HCT116 (cell line): ENCODE measurements at regions not wholly inside any gene's neighbourhood (a gene's known extent, or its start where the extent isn't known, plus 50 kb on each side); places are given as distances from the start of the nearest gene placed in this dataset.

Source experiments
- ATAC-seq: fragments of 200-7000 bp; cut with Tn5 transposase; 2 replicates; pipeline ENCODE4 v1.9.1; 2020; ENCODE audit warnings: mild to moderate bottlenecking, moderate library complexity
- BruUV-seq: library from RNA; stranded (reverse); fragments of 400-500 nt; replicated peaks from 2 replicates; lab custom pipeline; 2021; lab: Mats Ljungman, UMichigan
- CTCF ChIA-PET: fragments of 300-600 bp; sonication (Branson Sonifier 250); formaldehyde crosslinking; loops from one replicate; lab custom pipeline; 2021; ENCODE audit warnings: antibody characterized with exemption; lab: Charles Lee
- POLR2A ChIA-PET: fragments of 300-600, 350-600 bp; sonication (Branson Sonifier 250); formaldehyde crosslinking; loops from one replicate; lab custom pipeline; 2021; ENCODE audit warnings: antibody characterized with exemption; lab: Charles Lee
- RAD21 ChIA-PET, 2 experiments: fragments of 300-600 bp; sonication (Branson Sonifier 250); formaldehyde crosslinking; loops; one replicate each; lab custom pipeline; 2023; ENCODE audit warnings: low total read pairs in 2 of 2; ENCODE audit not compliant: uncharacterized antibody in 2 of 2, unreplicated experiment in 2 of 2, low non-redundant PET in 1 of 2; lab: Charles Lee
- DNase-seq: peaks from one replicate; pipeline ENCODE4 v3.0.0-alpha.2; 2010; ENCODE audit warnings: low read depth, low spot score
- H2AFZ ChIP-seq: fragments of 200-600 bp; shearing (Covaris generic), sonication (generic); 2 replicates; pipeline ENCODE4 v1.6.1; 2017; ENCODE audit warnings: low read depth, mixed run types, mixed read lengths, antibody characterized with exemption, low read length; ENCODE audit not compliant: poor library complexity, severe bottlenecking
- H3K27ac ChIP-seq: 2 replicates; pipeline ENCODE4 v1.5.1; 2012; ENCODE audit warnings: low read depth, low read length
- H3K27me3 ChIP-seq: fragments of 200-600 bp; sonication (generic); 2 replicates; pipeline ENCODE4 v1.6.1; 2016; ENCODE audit warnings: mixed run types, low read length, mixed read lengths; ENCODE audit not compliant: insufficient read depth
- H3K36me3 ChIP-seq, 2 experiments: fragments of 200-500 bp in 1 of 2; fragments of 200-600 bp in 1 of 2; sonication (Bioruptor generic) in 1 of 2; sonication (generic) in 1 of 2; 2 replicates each; pipeline versions ENCODE4 v1.5.1 to v1.6.1; 2014 to 2016; ENCODE audit warnings: low read length in 2 of 2, inconsistent platforms in 1 of 2, mixed read lengths in 1 of 2, mixed run types in 1 of 2; ENCODE audit not compliant: insufficient read depth in 2 of 2, control insufficient read depth in 1 of 2
- H3K4me1 ChIP-seq, 2 experiments: fragments of 200-600 bp in 1 of 2; sonication (generic) in 1 of 2; 2 replicates each; pipeline versions ENCODE4 v1.5.1 to v1.6.1; 2012 to 2017; ENCODE audit warnings: low read length in 2 of 2, inconsistent platforms in 1 of 2, mild to moderate bottlenecking in 1 of 2, mixed read lengths in 1 of 2, mixed run types in 1 of 2, moderate library complexity in 1 of 2; ENCODE audit not compliant: insufficient read depth in 2 of 2, control insufficient read depth in 1 of 2
- H3K4me2 ChIP-seq: fragments of 200-600 bp; sonication (generic); 2 replicates; pipeline ENCODE4 v1.6.1; 2017; ENCODE audit warnings: mixed run types, low read length, mixed read lengths
- H3K4me3 ChIP-seq, 2 experiments: fragments of 200-600 bp in 1 of 2; sonication (generic) in 1 of 2; replicated peaks in 1 of 2; 2 replicates each; pipeline ENCODE4 v1.5.1; 2011 to 2016; ENCODE audit warnings: low read length in 2 of 2, control low read depth in 1 of 2, low read depth in 1 of 2, mild to moderate bottlenecking in 1 of 2, mixed read lengths in 1 of 2, mixed run types in 1 of 2
- H3K79me2 ChIP-seq: fragments of 200-600 bp; sonication (generic); 2 replicates; pipeline ENCODE4 v1.6.1; 2017; ENCODE audit warnings: mild to moderate bottlenecking, mixed run types, low read length, moderate library complexity, mixed read lengths; ENCODE audit not compliant: insufficient read depth
- H3K9ac ChIP-seq: fragments of 200-600 bp; sonication (generic); 2 replicates; pipeline ENCODE4 v1.6.1; 2016; ENCODE audit warnings: low read length, mixed read lengths
- H3K9me2 ChIP-seq: fragments of 200-600 bp; sonication (generic), shearing (Covaris generic); 2 replicates; pipeline ENCODE4 v1.6.1; 2017; ENCODE audit warnings: mixed run types, mild to moderate bottlenecking, moderate library complexity; ENCODE audit not compliant: insufficient read depth
- H3K9me3 ChIP-seq, 2 experiments: fragments of 200-500 bp in 1 of 2; fragments of 200-600 bp in 1 of 2; sonication (Bioruptor generic) in 1 of 2; sonication (generic) in 1 of 2; 2 replicates each; pipeline ENCODE4 v1.6.1; 2014 to 2017; ENCODE audit warnings: low read length in 2 of 2, mixed read lengths in 2 of 2, inconsistent platforms in 1 of 2, low read depth in 1 of 2, mild to moderate bottlenecking in 1 of 2, mixed run types in 1 of 2, moderate library complexity in 1 of 2; ENCODE audit not compliant: control insufficient read depth in 1 of 2, insufficient read depth in 1 of 2
- H4K20me1 ChIP-seq: fragments of 200-600 bp; sonication (generic), shearing (Covaris generic); 2 replicates; pipeline ENCODE4 v1.6.1; 2017; ENCODE audit warnings: mixed run types, mild to moderate bottlenecking, moderate library complexity; ENCODE audit not compliant: insufficient read depth
- ATF3 ChIP-seq: IDR thresholded peaks from 2 replicates; pipeline ENCODE4 v1.6.1; 2012
- CBX3 ChIP-seq: IDR thresholded peaks from 2 replicates; pipeline ENCODE4 v1.6.1; 2012; ENCODE audit warnings: low read depth
- CTCF ChIP-seq, 3 experiments: fragments of 200-600 bp in 1 of 3; sonication (generic) in 1 of 3; IDR thresholded peaks in 2 of 3; conservative IDR thresholded peaks in 1 of 3; 2 replicates each; pipeline ENCODE4 v1.5.1; 2012 to 2017; ENCODE audit warnings: low read depth in 2 of 3, low read length in 2 of 3, antibody characterized with exemption in 1 of 3, borderline replicate concordance in 1 of 3, control low read depth in 1 of 3, mild to moderate bottlenecking in 1 of 3, mixed read lengths in 1 of 3, mixed run types in 1 of 3, moderate library complexity in 1 of 3; ENCODE audit not compliant: insufficient read depth in 1 of 3
- EGR1 ChIP-seq: IDR thresholded peaks from 2 replicates; pipeline ENCODE4 v1.6.1; 2012; ENCODE audit warnings: low read depth
- RAD21 ChIP-seq: IDR thresholded peaks from 2 replicates; pipeline ENCODE4 v1.6.1; 2012; ENCODE audit warnings: low read depth, mild to moderate bottlenecking
- SIN3A ChIP-seq: IDR thresholded peaks from 2 replicates; pipeline ENCODE4 v1.6.1; 2012; ENCODE audit warnings: low read depth
- TCF7L2 ChIP-seq: IDR thresholded peaks from 2 replicates; pipeline ENCODE4 v1.7.0; 2011; ENCODE audit warnings: borderline replicate concordance, inconsistent platforms; ENCODE audit not compliant: insufficient read depth, insufficient read length; ENCODE audit errors: extremely low read depth
- ZFX ChIP-seq: fragments of 450-650 bp; IDR thresholded peaks from 2 replicates; pipeline ENCODE4 v1.6.1; 2017
- ZNF274 ChIP-seq: fragments of 200-500 bp; sonication (Bioruptor generic); IDR thresholded peaks from 2 replicates; pipeline ENCODE4 v1.6.1; 2014; ENCODE audit warnings: mild to moderate bottlenecking, low read depth, low read length, inconsistent platforms
- intact Hi-C: fragments of 100-400 bp; cut with micrococcal nuclease; formaldehyde crosslinking; loops from 2 replicates; pipeline ENCODE4 v1.10.0; 2022

DNA sequence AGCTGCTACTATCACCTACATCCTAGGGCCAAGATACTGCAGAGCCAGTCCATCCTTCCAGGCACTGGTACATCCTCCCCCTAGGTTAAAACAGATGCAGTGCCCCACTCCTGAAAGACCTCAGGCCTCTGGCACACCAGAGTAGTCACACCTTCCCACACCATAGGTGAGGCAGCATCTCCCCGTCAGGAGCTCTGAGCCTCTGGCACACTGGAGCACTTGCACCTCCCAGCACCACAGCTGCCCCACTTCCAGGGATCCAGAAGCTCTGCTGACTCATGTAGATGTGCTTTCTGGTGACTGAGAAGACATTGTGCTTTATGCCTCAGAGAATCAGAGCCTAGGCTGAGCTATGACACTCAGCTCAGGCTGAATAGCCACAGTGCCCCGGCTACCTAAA, 138.4 kb upstream of the COL3A1 start:
- no peak overlapping the region for H2AFZ ChIP-seq
- no peak overlapping the region for H3K27ac ChIP-seq
- H3K36me3 ChIP-seq = no peaks in the 10 kb centered on the region
- no peak overlapping the region for H3K9ac ChIP-seq
- RAD21 ChIA-PET = no interaction called here
- H3K4me1 ChIP-seq = no peaks in the 10 kb centered on the region
- no peaks in the 10 kb centered on the region for H3K9me2 ChIP-seq
- peaks cover 0 to 4% of the 10 kb centered on the region in 2 experiments; a peak in 2 of 4 replicates for H3K9me3 ChIP-seq
- CTCF ChIA-PET = no interaction called here
- no peak overlapping the region for H3K4me3 ChIP-seq
- ATAC-seq (no peak), DNase-seq (no peak)
- BruUV-seq = no TSS peak
- POLR2A ChIA-PET = no interaction called here
- TF ChIP-seq CBX3 (no peak), RAD21 (no peak), EGR1 (no peak), ZNF274 (no peak), ATF3 (no peak), CTCF (IDR thresholded peaks at IDR 0.05 in 2 of 3, conservative IDR thresholded peaks at IDR 0.05 in 1 of 3; ENCODE audit: borderline replicate concordance in 1 of 3, insufficient read depth in 1 of 3, low read depth in 2 of 3, low read length in 2 of 3) (no peak), SIN3A (no peak), TCF7L2 (no peak), ZFX (no peak)
- intact Hi-C loops = no loop called here
- H3K79me2 ChIP-seq = no peaks in the 10 kb centered on the region
- H4K20me1 ChIP-seq = no peaks in the 10 kb centered on the region
- no peak overlapping the region for H3K4me2 ChIP-seq
- H3K27me3 ChIP-seq = no peaks in the 10 kb centered on the region

- Histone ChIP-seq H2AFZ (no peak overlapping the region), H3K9me2 (no peaks in the 10 kb centered on the region), H3K27me3 (no peaks in the 10 kb centered on the region), H4K20me1 (no peaks in the 10 kb centered on the region)
- ATAC-seq (no peak), DNase-seq (no peak)
- no TSS peak for BruUV-seq
- CTCF ChIA-PET = no interaction called here
- TF ChIP-seq CBX3 = no peak
- TF ChIP-seq, all 23 proteins: peak for 0
- H3K9ac ChIP-seq = no peak overlapping the region
- H3K27ac ChIP-seq = no peak overlapping the region
- H3K79me2 ChIP-seq = no peaks in the 10 kb centered on the region
- no peak overlapping the region for H3K4me2 ChIP-seq
- RAD21 ChIA-PET = no interaction called here
- H3K4me1 ChIP-seq = no peaks in the 10 kb centered on the region
- no peaks in the 10 kb centered on the region for H3K36me3 ChIP-seq
- POLR2A ChIA-PET = no interaction called here
- no peak overlapping the region for H3K4me3 ChIP-seq
- H3K9me3 ChIP-seq = no peaks in the 10 kb centered on the region
- intact Hi-C loops = no loop called here
Measured at GRCh38 chr2:188845692-188846091, 128.5 kb upstream of the COL3A1 start.
